IMR-90 (cell line): ENCODE measurements at regions not wholly inside any gene's neighbourhood (a gene's known extent, or its start where the extent isn't known, plus 50 kb on each side); places are given as distances from the start of the nearest gene placed in this dataset.

Experiments used
- ATAC-seq: fragments of 200-7000 bp; cut with Tn5 transposase; 2 replicates; pipeline ENCODE4 v1.9.1; 2020; ENCODE audit warnings: low read depth, mild to moderate bottlenecking, moderate library complexity
- BruUV-seq: library from RNA; stranded (reverse); fragments of 400-500 nt; replicated peaks from 2 replicates; lab custom pipeline; 2021; lab: Mats Ljungman, UMichigan
- CTCF ChIA-PET: fragments of 300-600 bp; formaldehyde crosslinking; extraction: SDS; loops from one replicate; lab custom pipeline; 2021; ENCODE audit warnings: antibody characterized with exemption; lab: Yijun Ruan, JAX
- POLR2A ChIA-PET: fragments of 300-600 bp; sonication (Branson Sonifier 250); formaldehyde crosslinking; loops from one replicate; lab custom pipeline; 2022; ENCODE audit warnings: antibody characterized with exemption; ENCODE audit not compliant: unreplicated experiment; lab: Charles Lee
- DNase-seq: peaks from one replicate; pipeline ENCODE4 v3.0.0; 2013
- H2AFZ ChIP-seq: replicated peaks from 2 replicates; pipeline ENCODE3; 2013; ENCODE audit warnings: low read length, mild to moderate bottlenecking; ENCODE audit not compliant: poor library complexity
- H2AK5ac ChIP-seq: 2 replicates; pipeline ENCODE4 v1.6.1; 2013; ENCODE audit warnings: low read depth, low read length, inconsistent platforms
- H2AK9ac ChIP-seq: replicated peaks from 2 replicates; pipeline ENCODE3; 2013; ENCODE audit warnings: mild to moderate bottlenecking, low read depth, low read length, moderate library complexity; ENCODE audit not compliant: poor library complexity
- H2BK120ac ChIP-seq: 2 replicates; pipeline ENCODE4 v1.6.1; 2013; ENCODE audit warnings: low read depth, low read length, inconsistent platforms
- H2BK15ac ChIP-seq: 3 replicates; pipeline ENCODE4 v1.6.1; 2013; ENCODE audit warnings: low read depth, low read length, inconsistent platforms
- H2BK20ac ChIP-seq: 2 replicates; pipeline ENCODE4 v1.6.1; 2013; ENCODE audit warnings: low read depth, mild to moderate bottlenecking, inconsistent platforms, low read length, moderate library complexity
- H2BK5ac ChIP-seq: 2 replicates; pipeline ENCODE4 v1.6.1; 2013; ENCODE audit warnings: mild to moderate bottlenecking, low read depth, low read length, inconsistent platforms; ENCODE audit not compliant: poor library complexity, severe bottlenecking
- H3K14ac ChIP-seq: replicated peaks from 2 replicates; pipeline ENCODE4 v1.6.1; 2013; ENCODE audit warnings: low read depth, low read length, inconsistent platforms
- H3K18ac ChIP-seq: 2 replicates; pipeline ENCODE4 v1.6.1; 2013; ENCODE audit warnings: low read depth, low read length, control low read depth
- H3K23ac ChIP-seq: 2 replicates; pipeline ENCODE4 v1.6.1; 2013; ENCODE audit warnings: low read depth, low read length, inconsistent platforms
- H3K27ac ChIP-seq: 2 replicates; pipeline ENCODE4 v1.5.1; 2013; ENCODE audit warnings: mild to moderate bottlenecking, control low read depth, low read length; ENCODE audit not compliant: insufficient read depth
- H3K27me3 ChIP-seq: 2 replicates; pipeline ENCODE4 v1.6.1; 2013; ENCODE audit warnings: low read length; ENCODE audit not compliant: control insufficient read depth, insufficient read depth
- H3K36me3 ChIP-seq: 2 replicates; pipeline ENCODE4 v1.6.1; 2013; ENCODE audit warnings: low read length, mixed read lengths; ENCODE audit not compliant: control insufficient read depth, insufficient read depth
- H3K4ac ChIP-seq: 2 replicates; pipeline ENCODE4 v1.6.1; 2013; ENCODE audit warnings: low read depth, low read length, inconsistent platforms
- H3K4me1 ChIP-seq: 2 replicates; pipeline ENCODE4 v1.6.1; 2013; ENCODE audit warnings: low read length, mixed read lengths; ENCODE audit not compliant: control insufficient read depth, insufficient read depth
- H3K4me2 ChIP-seq: 2 replicates; pipeline ENCODE4 v1.6.1; 2013; ENCODE audit warnings: low read depth, mild to moderate bottlenecking, control low read depth, low read length, moderate library complexity
- H3K4me3 ChIP-seq: 2 replicates; pipeline ENCODE4 v1.5.1; 2013; ENCODE audit warnings: low read depth, mild to moderate bottlenecking, control low read depth, low read length, moderate library complexity; ENCODE audit not compliant: insufficient read depth
- H3K56ac ChIP-seq: 2 replicates; pipeline ENCODE4 v1.6.1; 2013; ENCODE audit warnings: low read length, inconsistent platforms; ENCODE audit not compliant: insufficient read depth; ENCODE audit errors: extremely low read depth
- H3K79me1 ChIP-seq, 2 experiments: 2 replicates each; pipeline ENCODE4 v1.6.1; 2013; ENCODE audit warnings: low read length in 2 of 2, inconsistent platforms in 1 of 2, low read depth in 1 of 2
- H3K9ac ChIP-seq: 2 replicates; pipeline ENCODE4 v1.6.1; 2013; ENCODE audit warnings: low read depth, low read length, control low read depth
- H3K9me1 ChIP-seq: 2 replicates; pipeline ENCODE4 v1.6.1; 2013; ENCODE audit warnings: low read length, inconsistent platforms; ENCODE audit not compliant: insufficient read depth
- H3K9me3 ChIP-seq: 2 replicates; pipeline ENCODE4 v1.6.1; 2013; ENCODE audit warnings: low read length; ENCODE audit not compliant: control insufficient read depth, insufficient read depth
- H4K20me1 ChIP-seq: 2 replicates; pipeline ENCODE4 v1.6.1; 2013; ENCODE audit warnings: low read length, inconsistent platforms; ENCODE audit not compliant: insufficient read depth
- H4K5ac ChIP-seq: 2 replicates; pipeline ENCODE4 v1.6.1; 2013; ENCODE audit warnings: mild to moderate bottlenecking, low read depth, low read length, control low read depth
- H4K8ac ChIP-seq, 2 experiments: 2 replicates each; pipeline ENCODE4 v1.6.1; 2013; ENCODE audit warnings: low read depth in 2 of 2, low read length in 2 of 2, control low read depth in 1 of 2, inconsistent platforms in 1 of 2
- H4K91ac ChIP-seq: 2 replicates; pipeline ENCODE4 v1.6.1; 2013; ENCODE audit warnings: low read depth, low read length, inconsistent platforms; ENCODE audit not compliant: insufficient read depth
- MAFK ChIP-seq: IDR thresholded peaks from 2 replicates; pipeline ENCODE4 v1.6.1; 2012; ENCODE audit warnings: low read depth, low read length, improper control_type of control experiment
- WGBS, 2 experiments: methylation state at CpG; one replicate each; pipeline versions ENCODE4 v1.1.5 to v1.1.7; 2013; ENCODE audit warnings: missing lambda C conversion rate in 2 of 2; ENCODE audit not compliant: insufficient read length in 1 of 2; ENCODE audit errors: extremely low coverage in 2 of 2; 5-methylcytosine and 5-hydroxymethylcytosine counted together
- dilution Hi-C: fragments of 300-500 bp; cut with HindIII; formaldehyde crosslinking; loops from one replicate; pipeline ENCODE4 v1.14.3; 2018; ENCODE audit warnings: low sequenced_read_pairs; ENCODE audit not compliant: unreplicated experiment
- in situ Hi-C: fragments of 300-500 bp; cut with MboI; formaldehyde crosslinking; loops from 3 replicates; pipeline ENCODE4 v1.14.3; 2019; ENCODE audit warnings: low sequenced_read_pairs, inconsistent platforms, mixed read lengths
- intact Hi-C: fragments of 100-400 bp; cut with micrococcal nuclease; formaldehyde crosslinking; loops from 2 replicates; pipeline ENCODE4 v1.10.0; 2022
- TF ChIP-seq, protein P1 (sequence below): fragments of 150-350 bp; IDR thresholded peaks from 2 replicates; pipeline ENCODE4 v1.6.1; 2016; ENCODE audit warnings: low read depth, mild to moderate bottlenecking, low read length, moderate library complexity, borderline replicate concordance
- TF ChIP-seq, protein P2 (sequence below): fragments of 150-350 bp; IDR thresholded peaks from 2 replicates; pipeline ENCODE4 v1.6.1; 2017; ENCODE audit warnings: mild to moderate bottlenecking, antibody characterized with exemption, low read length, low read depth
- TF ChIP-seq, protein P3 (sequence below): conservative IDR thresholded peaks from 2 replicates; pipeline ENCODE4 v1.5.1; 2012; ENCODE audit warnings: mild to moderate bottlenecking, low read depth, low read length, improper control_type of control experiment

DNA sequence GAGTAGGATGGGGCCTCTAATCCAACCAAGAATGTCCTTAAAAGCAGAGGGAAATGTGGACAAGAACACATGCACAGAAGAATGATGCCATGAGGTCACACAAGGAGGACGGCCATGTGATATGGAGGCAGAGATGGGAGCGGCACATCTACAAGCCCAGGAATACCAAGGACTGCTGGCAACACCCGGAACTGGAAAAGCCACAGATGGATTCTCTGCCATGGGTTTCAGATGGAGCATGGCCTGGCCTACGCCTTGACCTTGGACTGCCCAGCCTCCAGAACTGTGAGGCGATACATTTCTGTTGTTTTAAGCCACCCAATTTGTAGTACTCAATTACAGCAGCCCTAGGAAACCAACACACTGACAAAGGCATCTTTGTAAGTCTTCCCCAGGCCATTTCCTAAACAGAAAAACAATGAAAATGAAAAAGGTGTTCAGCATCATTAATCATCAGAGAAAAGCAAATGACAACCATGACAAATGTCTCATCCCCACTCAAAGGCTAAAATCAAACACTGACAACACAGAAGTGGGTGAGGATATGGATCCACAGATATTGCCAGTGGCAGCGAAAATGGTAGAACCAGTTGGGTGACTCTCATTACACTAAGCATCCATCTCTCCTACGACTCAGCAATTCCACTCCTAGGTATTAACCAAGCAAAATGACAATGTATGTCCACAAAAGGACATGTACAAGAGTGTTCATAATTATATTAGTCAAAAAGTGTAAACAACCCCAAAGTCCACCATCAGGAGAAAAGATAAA, 76.9 kb upstream of the CNEP1R1 start:
- no peak overlapping the region for H3K9ac ChIP-seq
- H4K8ac ChIP-seq, result no peak overlapping the region
- H3K56ac ChIP-seq, result no peak overlapping the region
- no peak overlapping the region for H2AK9ac ChIP-seq
- ATAC-seq, result no peak
- H2BK120ac ChIP-seq, result no peak overlapping the region
- H3K9me3 ChIP-seq, result no peaks in the 10 kb centered on the region
- TF ChIP-seq, protein P1, sequence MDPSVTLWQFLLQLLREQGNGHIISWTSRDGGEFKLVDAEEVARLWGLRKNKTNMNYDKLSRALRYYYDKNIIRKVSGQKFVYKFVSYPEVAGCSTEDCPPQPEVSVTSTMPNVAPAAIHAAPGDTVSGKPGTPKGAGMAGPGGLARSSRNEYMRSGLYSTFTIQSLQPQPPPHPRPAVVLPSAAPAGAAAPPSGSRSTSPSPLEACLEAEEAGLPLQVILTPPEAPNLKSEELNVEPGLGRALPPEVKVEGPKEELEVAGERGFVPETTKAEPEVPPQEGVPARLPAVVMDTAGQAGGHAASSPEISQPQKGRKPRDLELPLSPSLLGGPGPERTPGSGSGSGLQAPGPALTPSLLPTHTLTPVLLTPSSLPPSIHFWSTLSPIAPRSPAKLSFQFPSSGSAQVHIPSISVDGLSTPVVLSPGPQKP, result no peak
- TF ChIP-seq MAFK, result no peak
- TF ChIP-seq, protein P2, sequence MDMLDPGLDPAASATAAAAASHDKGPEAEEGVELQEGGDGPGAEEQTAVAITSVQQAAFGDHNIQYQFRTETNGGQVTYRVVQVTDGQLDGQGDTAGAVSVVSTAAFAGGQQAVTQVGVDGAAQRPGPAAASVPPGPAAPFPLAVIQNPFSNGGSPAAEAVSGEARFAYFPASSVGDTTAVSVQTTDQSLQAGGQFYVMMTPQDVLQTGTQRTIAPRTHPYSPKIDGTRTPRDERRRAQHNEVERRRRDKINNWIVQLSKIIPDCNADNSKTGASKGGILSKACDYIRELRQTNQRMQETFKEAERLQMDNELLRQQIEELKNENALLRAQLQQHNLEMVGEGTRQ, result no peak
- TF ChIP-seq, protein P3, sequence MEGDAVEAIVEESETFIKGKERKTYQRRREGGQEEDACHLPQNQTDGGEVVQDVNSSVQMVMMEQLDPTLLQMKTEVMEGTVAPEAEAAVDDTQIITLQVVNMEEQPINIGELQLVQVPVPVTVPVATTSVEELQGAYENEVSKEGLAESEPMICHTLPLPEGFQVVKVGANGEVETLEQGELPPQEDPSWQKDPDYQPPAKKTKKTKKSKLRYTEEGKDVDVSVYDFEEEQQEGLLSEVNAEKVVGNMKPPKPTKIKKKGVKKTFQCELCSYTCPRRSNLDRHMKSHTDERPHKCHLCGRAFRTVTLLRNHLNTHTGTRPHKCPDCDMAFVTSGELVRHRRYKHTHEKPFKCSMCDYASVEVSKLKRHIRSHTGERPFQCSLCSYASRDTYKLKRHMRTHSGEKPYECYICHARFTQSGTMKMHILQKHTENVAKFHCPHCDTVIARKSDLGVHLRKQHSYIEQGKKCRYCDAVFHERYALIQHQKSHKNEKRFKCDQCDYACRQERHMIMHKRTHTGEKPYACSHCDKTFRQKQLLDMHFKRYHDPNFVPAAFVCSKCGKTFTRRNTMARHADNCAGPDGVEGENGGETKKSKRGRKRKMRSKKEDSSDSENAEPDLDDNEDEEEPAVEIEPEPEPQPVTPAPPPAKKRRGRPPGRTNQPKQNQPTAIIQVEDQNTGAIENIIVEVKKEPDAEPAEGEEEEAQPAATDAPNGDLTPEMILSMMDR, result no peak
- no peak overlapping the region for H4K5ac ChIP-seq
- H4K91ac ChIP-seq, result no peak overlapping the region
- H3K9me1 ChIP-seq, result no peaks in the 10 kb centered on the region
- no peaks in the 10 kb centered on the region for H3K79me1 ChIP-seq
- no peak for DNase-seq
- no peak overlapping the region for H3K23ac ChIP-seq
- no peak overlapping the region for H2BK5ac ChIP-seq
- H3K4me1 ChIP-seq, result no peaks in the 10 kb centered on the region
- H2BK20ac ChIP-seq, result no peak overlapping the region
- BruUV-seq, result no TSS peak
- H3K36me3 ChIP-seq, result no peaks in the 10 kb centered on the region
- H3K4me3 ChIP-seq, result no peak overlapping the region
- no peaks in the 10 kb centered on the region for H4K20me1 ChIP-seq
- dilution Hi-C loops, result no loop called here
- ChIA-PET CTCF (no interaction called here), POLR2A (no interaction called here)
- no peak overlapping the region for H3K4me2 ChIP-seq
- no peak overlapping the region for H2BK15ac ChIP-seq
- H2AFZ ChIP-seq, result no peak overlapping the region
- no peak overlapping the region for H3K14ac ChIP-seq
- no peak overlapping the region for H3K27ac ChIP-seq
- H2AK5ac ChIP-seq, result no peak overlapping the region
- WGBS, 2 experiments, result 66% methylated on average over 3 of the region's 7 CpGs; no CpG with 5 or more reads in 1 of the 2 experiments
- intact Hi-C loops, result no loop called here
- in situ Hi-C loops, result no loop called here
- H3K27me3 ChIP-seq, result no peaks in the 10 kb centered on the region
- H3K18ac ChIP-seq, result no peak overlapping the region
- no peak overlapping the region for H3K4ac ChIP-seq
